Stimulated activated CD8-positive, alpha-beta memory T cell treated with anti-CD3 and anti-CD28 coated beads, Interleukin-4, amount 100 ng/mL, for 48 hours (primary cell): ENCODE measurements at regions not wholly inside any gene's neighbourhood (a gene's known extent, or its start where the extent isn't known, plus 50 kb on each side); places are given as distances from the start of the nearest gene placed in this dataset.
A peak's percentile ranks its signal among the peaks of the same experiment; 100 is the strongest.

Experiments
- DNase-seq: peaks from one replicate; pipeline ENCODE4 v3.0.0-alpha.2; 2020

DNA sequence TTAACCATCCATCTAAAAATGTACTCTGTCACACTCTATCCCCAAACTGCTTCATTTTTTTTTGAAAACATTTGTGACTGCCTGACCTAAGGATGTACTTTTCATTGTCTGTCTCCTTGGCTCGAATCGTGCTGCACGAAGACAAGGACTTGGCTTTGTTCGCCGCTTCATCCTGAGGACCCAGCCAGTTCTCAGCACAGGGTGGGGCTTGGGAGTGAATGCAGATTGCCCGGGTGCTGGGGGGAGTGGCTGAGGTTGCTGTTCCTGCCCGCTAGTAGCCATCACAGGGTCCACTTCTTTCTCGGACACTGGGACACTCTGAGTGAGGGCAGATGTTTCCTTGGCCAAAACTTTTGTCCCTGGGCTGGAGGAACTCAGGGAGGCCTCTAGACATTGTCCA, 70.1 kb upstream of the CLCN4 start:
- DNase-seq, result no peak

DNA sequence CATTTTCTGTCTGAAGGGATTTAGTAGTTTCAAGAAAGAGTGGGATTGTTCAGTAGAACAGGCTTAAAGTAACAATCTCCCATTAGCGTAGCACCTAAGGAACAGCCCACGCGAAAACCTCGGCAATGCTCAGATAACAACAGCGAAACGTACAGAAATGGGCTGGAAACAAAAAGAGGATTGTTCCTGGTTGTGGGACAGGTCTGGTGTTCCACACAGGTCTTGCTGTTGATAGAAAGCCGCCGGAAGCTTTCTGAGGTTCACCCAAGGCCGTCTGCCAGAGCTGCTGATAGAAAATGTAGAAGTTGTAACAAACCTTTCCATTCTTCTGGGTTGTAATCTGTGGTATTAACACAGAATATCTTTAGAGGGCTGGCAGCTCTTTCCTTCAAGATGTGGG, 69.4 kb upstream of the CLCN4 start:
- DNase-seq, result no peak

DNA sequence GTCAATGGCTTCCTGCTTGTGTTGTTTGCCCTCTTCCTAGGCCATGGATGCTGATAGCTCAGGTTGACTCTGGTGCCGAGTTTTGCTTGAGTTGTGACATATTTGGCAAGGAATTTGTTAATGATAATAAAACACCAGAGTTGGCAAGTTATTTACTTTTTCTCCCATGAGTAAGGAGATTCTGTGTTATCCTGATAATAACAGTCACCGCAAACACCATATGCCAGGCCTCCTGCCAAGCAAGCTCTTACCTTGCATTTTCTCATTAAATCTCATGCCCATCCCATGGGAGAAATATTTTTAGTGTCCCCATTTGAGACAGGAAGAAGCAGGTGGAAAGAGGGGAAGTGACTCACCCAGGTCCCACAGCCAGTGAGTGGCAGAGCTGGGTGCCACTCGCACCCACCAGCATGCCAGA, 67.4 kb upstream of the CLCN4 start:
- no peak for DNase-seq

DNA sequence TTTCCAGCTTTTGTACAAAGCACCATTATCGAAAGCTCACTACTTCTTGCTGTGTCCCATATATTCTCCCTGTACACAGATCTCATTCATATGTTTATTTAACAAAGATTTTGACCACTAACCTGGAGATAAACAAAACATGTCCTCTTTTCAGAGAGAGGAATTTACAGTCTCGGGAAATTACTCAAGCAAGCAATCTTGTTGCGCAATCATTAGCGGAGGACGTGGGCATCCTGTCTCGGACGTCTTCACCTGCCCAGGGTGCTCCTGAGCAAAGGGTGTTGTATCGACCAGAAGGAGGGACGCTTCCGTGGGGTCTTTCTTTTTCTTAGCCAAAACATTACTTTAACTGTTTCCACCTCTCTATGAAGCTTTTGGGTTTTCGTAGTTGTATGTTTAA, 66.5 kb upstream of the CLCN4 start:
- DNase-seq, result no peak

DNA sequence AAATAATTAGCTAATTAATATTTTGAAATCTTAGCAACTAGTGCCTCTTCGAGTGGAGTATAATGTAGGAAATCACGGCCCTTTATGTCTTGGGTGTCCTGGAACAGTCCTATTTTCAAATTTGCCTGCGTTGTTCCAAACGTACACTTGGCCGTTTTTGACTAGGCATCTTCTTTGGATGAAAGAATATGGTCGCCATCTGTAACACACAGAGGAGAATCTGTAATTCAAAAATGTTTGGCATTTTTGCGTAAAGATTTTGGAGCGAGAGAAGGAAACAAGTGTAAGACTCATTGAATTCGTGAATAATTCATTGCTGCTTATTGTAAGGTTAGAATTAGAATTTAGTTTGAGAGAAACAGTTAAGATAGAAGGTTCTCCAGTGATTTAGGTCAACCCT, 61.5 kb upstream of the CLCN4 start:
- no peak for DNase-seq

DNA sequence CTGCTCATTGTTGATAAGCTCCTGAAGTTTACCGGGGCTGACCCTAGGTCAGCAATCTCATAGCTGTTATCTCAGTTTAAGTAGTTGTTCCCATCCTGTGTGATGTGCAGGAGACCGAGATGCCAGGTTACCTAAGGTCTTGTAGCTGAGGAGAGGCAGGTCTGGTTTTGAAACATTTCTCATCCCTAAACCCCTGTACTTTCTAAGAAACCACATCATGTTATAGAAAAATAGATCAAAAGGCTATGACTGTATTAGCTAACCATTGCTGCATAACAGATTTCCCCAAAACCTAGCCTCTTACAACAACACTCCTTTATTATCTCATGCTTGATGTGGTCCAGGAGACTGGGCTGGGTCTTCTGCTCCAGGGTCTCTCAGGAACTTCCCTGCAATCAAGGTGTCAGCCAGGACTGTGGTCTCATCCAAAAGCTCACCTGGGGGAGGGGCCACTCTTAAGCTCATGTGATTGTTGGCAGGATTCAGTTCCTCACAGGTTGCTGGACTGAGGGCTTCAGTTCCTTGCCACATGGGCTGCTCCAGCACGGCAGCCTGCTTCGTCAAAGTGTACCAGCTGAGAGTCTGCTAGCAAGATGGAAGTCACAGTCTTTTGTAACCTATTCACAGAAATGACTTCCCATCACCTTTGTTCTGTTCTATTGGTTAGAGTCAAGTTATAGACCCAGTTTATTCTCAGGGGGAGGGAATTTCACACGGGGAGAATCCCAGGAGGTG, 60.9 kb upstream of the CLCN4 start:
- DNase-seq, result no peak

DNA sequence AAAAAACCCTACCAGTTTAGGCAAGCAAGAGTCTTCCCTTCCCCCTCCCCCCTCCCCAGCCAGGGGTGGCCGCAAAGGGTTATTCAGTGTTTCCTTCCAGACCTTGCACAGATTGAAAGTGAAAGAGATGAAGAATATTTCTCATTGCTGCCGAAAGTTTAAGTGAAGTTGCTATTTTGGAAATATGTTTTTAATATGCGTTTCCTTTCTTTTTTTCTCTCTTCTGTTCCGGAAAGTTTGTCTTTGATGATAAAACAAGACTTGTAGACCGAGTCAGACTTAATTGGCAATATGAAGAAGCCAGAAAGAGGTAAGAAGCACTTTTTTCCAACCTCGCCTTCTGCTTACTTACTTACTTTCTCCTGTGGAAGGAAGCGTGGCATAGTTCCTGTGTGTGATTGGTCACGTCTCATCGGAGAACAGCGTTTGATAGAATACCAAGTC, 58.5 kb upstream of the CLCN4 start:
- DNase-seq, result peak; percentile 57

DNA sequence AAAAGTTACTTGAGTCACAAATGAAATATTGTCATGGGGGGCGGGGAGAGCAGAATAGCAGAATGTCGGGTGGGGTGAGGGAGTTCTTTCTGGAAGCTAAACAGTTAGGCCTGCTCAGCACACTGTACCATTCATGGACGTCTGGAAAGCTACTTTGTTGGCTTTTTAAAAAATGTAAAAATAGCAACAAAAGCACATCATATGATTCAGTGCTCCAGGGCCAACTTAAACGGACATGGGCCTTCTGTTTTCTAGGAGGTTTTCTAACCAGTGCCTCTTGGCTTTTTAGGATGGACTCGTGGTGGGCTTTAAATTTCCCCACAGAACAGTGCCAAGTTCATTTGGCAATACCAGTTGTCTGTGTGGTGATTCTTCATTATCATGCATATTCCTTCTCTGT, 57.4 kb upstream of the CLCN4 start:
- no peak for DNase-seq

DNA sequence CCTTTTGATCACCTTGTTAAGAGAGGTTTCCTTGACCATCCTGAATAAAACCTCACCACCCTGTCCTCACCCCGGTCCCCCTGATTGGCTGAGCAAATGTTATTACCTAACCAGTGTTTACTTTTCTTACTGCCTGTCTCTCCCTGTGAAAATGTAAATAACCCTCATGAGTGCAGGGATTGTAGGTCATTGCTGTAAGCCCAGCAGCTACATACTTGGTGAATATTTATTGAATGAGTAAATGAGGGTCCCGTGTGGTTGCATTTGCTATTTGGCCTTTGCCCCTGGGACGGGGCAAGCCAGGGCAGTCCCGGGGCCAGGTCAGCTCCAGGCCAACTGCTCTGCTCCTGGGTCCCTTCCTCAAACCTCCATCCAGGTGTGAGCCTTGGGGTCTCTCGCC, 55.5 kb upstream of the CLCN4 start:
- no peak for DNase-seq

DNA sequence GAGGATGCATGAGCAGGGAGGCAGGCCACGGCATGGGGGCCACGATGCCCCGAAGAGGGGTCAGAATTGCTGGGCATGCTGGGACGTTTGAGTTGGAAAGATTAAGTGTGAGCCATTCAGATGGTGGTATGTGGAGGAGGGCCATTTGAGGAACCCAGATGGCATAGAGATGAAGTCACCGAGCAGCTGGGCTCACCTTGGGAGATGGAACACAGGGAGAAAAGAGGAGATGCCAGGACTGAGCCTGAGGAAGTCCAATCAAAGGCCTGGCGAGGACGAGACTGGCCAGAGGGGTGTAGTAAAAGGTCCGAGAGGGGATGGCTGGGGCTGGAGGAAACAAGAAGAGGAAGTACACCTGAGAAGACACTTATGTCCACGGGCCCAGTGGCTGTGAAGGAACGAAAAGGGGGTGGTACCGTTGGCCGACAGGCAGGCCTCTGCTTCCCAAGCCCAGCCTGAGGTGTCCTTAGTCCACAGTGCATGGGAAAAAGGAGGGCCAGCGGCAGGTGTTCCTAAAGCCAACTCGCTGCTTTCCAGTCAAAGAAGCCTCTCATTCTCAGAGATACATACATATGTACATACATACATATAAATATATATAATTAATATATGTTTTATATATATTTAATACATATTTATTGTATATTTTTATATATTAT, 54.6 kb upstream of the CLCN4 start:
- DNase-seq, result no peak

DNA sequence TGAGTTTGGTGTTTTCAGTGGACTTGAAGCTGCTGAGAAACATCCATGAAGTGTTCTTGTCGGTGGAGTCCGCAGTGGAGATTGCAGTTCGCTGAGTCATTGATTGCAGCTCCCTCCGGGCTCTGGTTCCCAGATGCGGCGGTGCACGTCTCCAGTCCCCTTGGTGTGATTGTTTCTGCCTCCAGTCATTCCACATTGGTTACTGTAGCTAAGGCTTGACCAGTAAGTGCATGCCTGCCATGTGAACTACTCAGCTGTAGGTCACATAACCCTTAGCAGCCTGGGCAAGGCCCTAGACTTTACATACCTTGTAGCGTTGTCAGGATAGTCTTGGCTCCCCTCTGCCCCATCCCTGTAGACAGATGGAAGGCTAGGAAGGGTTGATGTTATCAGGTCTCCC, 53.8 kb upstream of the CLCN4 start:
- DNase-seq, result no peak

DNA sequence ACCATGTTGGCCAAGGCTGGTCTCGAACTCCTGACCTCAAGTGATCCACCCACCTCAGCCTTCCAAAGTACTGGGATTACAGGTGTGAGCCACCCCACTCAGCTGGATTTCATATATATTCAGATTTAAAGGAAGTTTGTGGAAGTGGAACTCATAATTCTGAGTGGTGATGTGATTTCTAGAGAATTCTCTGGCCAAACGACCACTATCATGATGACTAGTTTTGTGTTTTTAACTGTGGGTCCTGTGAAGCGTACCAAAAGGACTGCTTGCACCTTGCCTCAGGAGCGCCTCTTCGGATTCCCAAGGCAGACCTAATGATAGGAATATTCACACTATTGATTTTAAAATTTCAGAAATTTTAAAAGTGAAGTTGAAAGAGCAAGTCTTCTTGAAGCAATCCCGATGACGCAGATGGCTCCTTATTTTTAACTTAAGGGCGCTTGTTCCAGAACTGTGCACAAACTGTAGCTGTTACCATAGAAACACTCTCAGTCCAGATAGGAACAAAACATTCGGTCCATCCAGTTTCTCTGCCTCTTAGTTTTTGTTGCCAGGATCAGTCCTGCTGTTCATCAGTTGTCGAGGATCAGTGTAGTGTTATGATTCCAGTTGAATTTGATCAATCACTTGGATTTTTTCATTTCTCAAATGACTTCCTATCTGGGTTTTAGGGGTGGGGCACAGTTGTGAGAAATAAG, 51.7 kb upstream of the CLCN4 start:
- no peak for DNase-seq

DNA sequence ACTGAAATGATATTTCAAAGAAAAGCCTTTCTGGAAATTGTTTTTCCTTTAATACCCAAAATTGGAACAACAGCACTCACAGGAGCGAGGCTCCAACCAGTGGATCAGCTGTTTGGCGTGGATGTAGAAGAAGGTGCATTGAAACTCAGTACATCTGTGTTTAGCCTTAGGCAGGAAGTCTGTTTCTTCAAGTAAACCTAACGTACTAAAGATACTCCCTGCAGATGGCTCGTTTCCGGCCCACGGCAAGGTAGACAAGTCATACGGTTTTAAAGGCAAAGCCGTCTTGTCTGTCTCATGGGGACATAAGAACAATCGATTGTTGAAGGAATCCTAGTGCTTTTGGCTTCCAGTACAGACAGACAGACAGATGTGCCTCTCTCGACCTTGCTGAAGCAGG, 50.0 kb upstream of the CLCN4 start:
- DNase-seq, result peak; percentile 50
